H1 (cell line): ENCODE measurements at regions not wholly inside any gene's neighbourhood (a gene's known extent, or its start where the extent isn't known, plus 50 kb on each side); places are given as distances from the start of the nearest gene placed in this dataset.

Experiments used
- HDAC2 ChIP-seq, 2 experiments: fragments of 300-600 bp in 1 of 2; sonication (generic) in 1 of 2; IDR thresholded peaks; 2 replicates each; pipeline ENCODE4 v1.6.1; 2011 to 2012; ENCODE audit warnings: low read depth in 2 of 2, low read length in 2 of 2, mild to moderate bottlenecking in 2 of 2, moderate library complexity in 2 of 2, borderline replicate concordance in 1 of 2, inconsistent platforms in 1 of 2
- SIN3A ChIP-seq, 2 experiments: IDR thresholded peaks in 1 of 2; conservative IDR thresholded peaks in 1 of 2; 2 replicates each; pipeline ENCODE4 v1.6.1; 2011 to 2012; ENCODE audit warnings: low read length in 2 of 2, improper control_type of control experiment in 1 of 2, low read depth in 1 of 2, mild to moderate bottlenecking in 1 of 2
- TAF1 ChIP-seq: IDR thresholded peaks from 2 replicates; pipeline ENCODE4 v1.6.1; 2011; ENCODE audit warnings: mild to moderate bottlenecking, low read depth, low read length
- TF ChIP-seq, protein P1 (sequence below), 3 experiments: IDR thresholded peaks; 1 replicate in 2 of 3; 2 replicates in 1 of 3; pipeline versions ENCODE4 v1.5.1 to v1.6.1; 2011; ENCODE audit warnings: low read length in 3 of 3, mild to moderate bottlenecking in 3 of 3, inconsistent platforms in 2 of 3, low read depth in 1 of 3, moderate library complexity in 1 of 3; ENCODE audit not compliant: insufficient read depth in 1 of 3; ENCODE audit errors: control extremely low read depth in 1 of 3

DNA sequence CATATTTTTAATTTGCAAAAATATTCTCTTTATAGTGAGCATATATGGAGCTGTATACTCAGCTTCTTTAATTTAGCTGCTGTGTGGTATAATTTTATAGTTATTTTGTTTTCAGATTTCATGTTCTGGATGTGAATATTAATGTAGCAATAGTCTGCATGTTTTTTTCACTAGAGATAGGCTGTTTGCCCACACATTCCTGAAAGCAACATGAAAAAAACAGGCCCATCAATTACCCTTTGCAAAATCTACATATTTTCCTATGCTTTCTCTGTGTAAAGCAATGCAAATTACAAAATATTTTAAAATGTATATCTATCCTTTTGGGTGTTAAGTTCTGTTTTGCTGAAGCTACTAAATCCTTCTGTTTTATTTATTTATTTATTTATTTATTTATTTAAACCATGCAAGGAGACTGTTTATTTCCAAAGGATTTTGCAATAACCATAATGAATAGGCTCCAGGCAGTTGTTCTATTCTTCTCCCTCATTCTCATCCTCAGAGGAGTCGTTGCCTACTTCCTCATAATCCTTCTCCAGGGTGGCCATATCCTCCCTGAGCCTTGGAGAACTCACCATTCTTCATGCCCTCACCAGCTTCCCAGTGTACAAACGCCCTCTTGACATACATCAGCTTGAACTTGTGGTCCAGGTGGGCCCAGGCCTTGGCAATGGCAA lies 277.1 kb downstream of the ANKRD50 start:
- TF ChIP-seq, protein P1, sequence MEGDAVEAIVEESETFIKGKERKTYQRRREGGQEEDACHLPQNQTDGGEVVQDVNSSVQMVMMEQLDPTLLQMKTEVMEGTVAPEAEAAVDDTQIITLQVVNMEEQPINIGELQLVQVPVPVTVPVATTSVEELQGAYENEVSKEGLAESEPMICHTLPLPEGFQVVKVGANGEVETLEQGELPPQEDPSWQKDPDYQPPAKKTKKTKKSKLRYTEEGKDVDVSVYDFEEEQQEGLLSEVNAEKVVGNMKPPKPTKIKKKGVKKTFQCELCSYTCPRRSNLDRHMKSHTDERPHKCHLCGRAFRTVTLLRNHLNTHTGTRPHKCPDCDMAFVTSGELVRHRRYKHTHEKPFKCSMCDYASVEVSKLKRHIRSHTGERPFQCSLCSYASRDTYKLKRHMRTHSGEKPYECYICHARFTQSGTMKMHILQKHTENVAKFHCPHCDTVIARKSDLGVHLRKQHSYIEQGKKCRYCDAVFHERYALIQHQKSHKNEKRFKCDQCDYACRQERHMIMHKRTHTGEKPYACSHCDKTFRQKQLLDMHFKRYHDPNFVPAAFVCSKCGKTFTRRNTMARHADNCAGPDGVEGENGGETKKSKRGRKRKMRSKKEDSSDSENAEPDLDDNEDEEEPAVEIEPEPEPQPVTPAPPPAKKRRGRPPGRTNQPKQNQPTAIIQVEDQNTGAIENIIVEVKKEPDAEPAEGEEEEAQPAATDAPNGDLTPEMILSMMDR (IDR thresholded peaks at IDR 0.05; ENCODE audit: control extremely low read depth in 1 of 3, insufficient read depth in 1 of 3, low read depth in 1 of 3, low read length in 3 of 3), result no peak
- TF ChIP-seq HDAC2 (IDR thresholded peaks at IDR 0.05; ENCODE audit: borderline replicate concordance in 1 of 2, low read depth in 2 of 2, low read length in 2 of 2) (no peak), TAF1 (no peak), SIN3A (conservative IDR thresholded peaks at IDR 0.05 in 1 of 2, IDR thresholded peaks at IDR 0.05 in 1 of 2; ENCODE audit: low read depth in 1 of 2, low read length in 2 of 2) (no peak)
